GM21786 (cell line): ENCODE measurements at regions not wholly inside any gene's neighbourhood (a gene's known extent, or its start where the extent isn't known, plus 50 kb on each side); places are given as distances from the start of the nearest gene placed in this dataset.
"Not testable (repeated sequence)": the region's sequence is repeated elsewhere in the genome, so short reads cannot be mapped to it uniquely, and the experiment has no call there.

Experiments used
- ATAC-seq: cut with Tn5 transposase; IDR thresholded peaks from one replicate; pipeline ENCODE4 v1.9.1; 2021; ENCODE audit not compliant: unreplicated experiment

- no peak for ATAC-seq
These were observed 54.5 kb upstream of the PRKD1 start for GRCh38 chr14:29982171-29982570.

GRCh38 chr14:29982993-29983392, 55.3 kb upstream of the PRKD1 start:
- no peak for ATAC-seq

- not testable (repeated sequence) for ATAC-seq
These were observed 62.8 kb upstream of the PRKD1 start for GRCh38 chr14:29990344-29990857.

- no peak for ATAC-seq
These were observed 63.3 kb upstream of the PRKD1 start for GRCh38 chr14:29990993-29991392.

- no peak for ATAC-seq
These were observed 65.5 kb upstream of the PRKD1 start for GRCh38 chr14:29993143-29993542.

- no peak for ATAC-seq
These were observed 71.4 kb upstream of the PRKD1 start for GRCh38 chr14:29999013-29999539.

- no peak for ATAC-seq
These were observed 75.2 kb upstream of the PRKD1 start for GRCh38 chr14:30002859-30003258.

GRCh38 chr14:30005114-30005808, 77.6 kb upstream of the PRKD1 start:
- ATAC-seq, result no peak

- no peak for ATAC-seq
These were observed 79.0 kb upstream of the PRKD1 start for GRCh38 chr14:30006695-30007094.

GRCh38 chr14:30015489-30015888, 87.8 kb upstream of the PRKD1 start:
- no peak for ATAC-seq

- ATAC-seq, result no peak
These were observed 88.4 kb upstream of the PRKD1 start for GRCh38 chr14:30016002-30016401.

GRCh38 chr14:30017370-30017993, 89.8 kb upstream of the PRKD1 start:
- ATAC-seq, result no peak

GRCh38 chr14:30020271-30020670, 92.6 kb upstream of the PRKD1 start:
- ATAC-seq, result no peak

- no peak for ATAC-seq
These were observed 93.0 kb upstream of the PRKD1 start for GRCh38 chr14:30020687-30021086.

- not testable (repeated sequence) for ATAC-seq
These were observed 95.7 kb upstream of the PRKD1 start for GRCh38 chr14:30023350-30023749.

- ATAC-seq, result no peak
These were observed 106.5 kb upstream of the PRKD1 start for GRCh38 chr14:30034152-30034551.

GRCh38 chr14:30035361-30035760, 107.7 kb upstream of the PRKD1 start:
- no peak for ATAC-seq

GRCh38 chr14:30045720-30046119, 118.1 kb upstream of the PRKD1 start:
- no peak for ATAC-seq

- no peak for ATAC-seq
These were observed 125.5 kb upstream of the PRKD1 start for GRCh38 chr14:30053103-30053502.

GRCh38 chr14:30054201-30054600, 126.6 kb upstream of the PRKD1 start:
- no peak for ATAC-seq

- ATAC-seq, result no peak
These were observed 130.8 kb upstream of the PRKD1 start for GRCh38 chr14:30058401-30058800.

- ATAC-seq, result no peak
These were observed 136.1 kb upstream of the PRKD1 start for GRCh38 chr14:30063746-30064145.
